ENCODE measurements at regions not wholly inside any gene's neighbourhood (a gene's known extent, or its start where the extent isn't known, plus 50 kb on each side); places are given as distances from the start of the nearest gene placed in this dataset.

DNA sequence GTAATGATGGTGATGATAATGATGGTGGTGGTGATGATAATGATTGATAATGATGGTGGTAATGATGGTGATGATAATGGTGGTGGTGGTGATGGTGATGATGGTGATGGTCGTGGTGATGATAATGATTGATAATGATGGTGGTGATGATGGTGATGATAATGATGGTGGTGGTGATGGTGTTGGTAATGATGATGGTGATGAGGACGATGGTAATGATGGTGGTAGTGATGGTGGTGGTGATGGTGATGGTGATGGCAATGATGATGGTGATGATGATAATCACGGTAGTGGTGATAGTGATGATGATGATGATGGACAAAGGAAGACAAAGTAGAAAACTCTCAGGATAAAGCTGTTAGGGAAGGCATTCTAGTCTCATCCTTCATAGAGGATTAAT lies 310.5 kb downstream of the MSX2 start:
- DNase-seq, result no peak

GRCh38 chr5:175032741-175033151 lies 308.4 kb downstream of the MSX2 start:
- no peak for DNase-seq

GRCh38 chr5:175032013-175032412 lies 307.6 kb downstream of the MSX2 start:
- no peak for DNase-seq

GRCh38 chr5:175027390-175027789 lies 303.0 kb downstream of the MSX2 start:
- DNase-seq, result no peak

DNA sequence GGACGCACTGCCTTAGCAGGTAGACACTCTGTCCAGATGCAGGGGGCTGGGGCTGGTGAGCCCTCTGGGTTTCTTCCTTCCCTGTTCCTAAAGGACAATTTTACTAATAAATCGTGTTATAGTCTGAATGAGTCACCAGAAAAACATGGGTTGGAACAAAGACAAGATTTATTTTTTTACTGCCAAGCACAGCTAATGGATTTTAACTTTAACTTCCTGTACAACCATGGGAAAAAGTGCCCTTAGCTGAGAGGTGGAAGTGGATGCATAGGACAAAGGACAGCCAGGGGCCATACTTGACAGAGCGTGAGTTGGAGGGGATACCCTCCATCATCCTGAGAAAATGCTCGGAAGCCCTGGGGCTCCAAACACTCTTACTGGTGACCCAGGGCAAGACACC lies 300.7 kb downstream of the MSX2 start:
- no peak for DNase-seq

- DNase-seq, result no peak
Measured at GRCh38 chr5:175021841-175022625, 297.7 kb downstream of the MSX2 start.

GRCh38 chr5:175021321-175021720 lies 296.9 kb downstream of the MSX2 start:
- no peak for DNase-seq

DNA sequence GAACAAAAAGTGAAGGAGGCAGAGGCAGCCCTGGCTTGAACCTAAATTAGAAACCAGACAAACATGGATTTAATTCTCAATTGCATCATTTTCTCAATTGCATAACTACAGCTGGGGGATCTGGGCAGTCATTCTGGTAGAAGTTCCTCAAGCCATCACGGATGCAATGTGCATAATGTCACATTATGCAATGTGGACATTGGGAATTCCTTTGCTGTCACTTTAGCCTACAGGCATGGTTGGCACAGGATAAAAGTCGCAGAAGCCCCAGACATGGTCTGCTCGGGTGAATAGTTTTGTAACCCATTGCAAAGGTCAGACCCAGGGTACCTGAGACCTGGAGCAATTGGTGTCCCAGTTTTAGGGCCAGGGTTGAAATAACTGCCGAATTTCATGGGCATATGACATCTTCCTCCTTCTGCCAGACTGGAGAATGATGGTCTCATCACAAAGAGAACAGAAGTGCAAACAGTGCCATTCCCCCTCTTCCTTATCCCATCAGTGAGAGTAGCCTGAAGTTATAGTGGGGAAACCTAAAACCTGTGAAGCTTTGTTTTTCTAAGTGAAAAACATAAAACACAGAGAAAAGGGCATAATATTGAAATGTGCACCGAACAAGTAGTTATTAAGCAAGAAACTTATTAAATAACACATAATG lies 290.8 kb downstream of the MSX2 start:
- DNase-seq, result no peak

DNA sequence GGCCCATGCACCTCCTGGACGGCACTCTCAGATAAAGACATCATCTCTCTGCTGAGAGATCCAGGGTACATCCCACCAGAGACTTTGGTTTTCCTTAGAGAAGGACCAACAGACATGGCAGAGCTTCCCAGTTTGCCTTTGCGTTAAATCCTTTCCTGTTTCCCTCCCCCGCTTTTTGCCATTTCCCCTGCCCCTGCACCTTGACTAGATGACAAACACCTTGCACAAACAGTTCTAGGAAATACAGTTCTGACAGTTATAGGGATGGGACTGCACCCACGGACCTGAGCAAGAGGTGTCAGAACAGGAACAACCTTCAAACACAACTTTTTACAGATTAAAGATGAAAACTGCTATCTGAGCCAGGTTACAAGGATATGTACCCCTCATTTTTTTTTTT lies 288.9 kb downstream of the MSX2 start:
- no peak for DNase-seq

DNA sequence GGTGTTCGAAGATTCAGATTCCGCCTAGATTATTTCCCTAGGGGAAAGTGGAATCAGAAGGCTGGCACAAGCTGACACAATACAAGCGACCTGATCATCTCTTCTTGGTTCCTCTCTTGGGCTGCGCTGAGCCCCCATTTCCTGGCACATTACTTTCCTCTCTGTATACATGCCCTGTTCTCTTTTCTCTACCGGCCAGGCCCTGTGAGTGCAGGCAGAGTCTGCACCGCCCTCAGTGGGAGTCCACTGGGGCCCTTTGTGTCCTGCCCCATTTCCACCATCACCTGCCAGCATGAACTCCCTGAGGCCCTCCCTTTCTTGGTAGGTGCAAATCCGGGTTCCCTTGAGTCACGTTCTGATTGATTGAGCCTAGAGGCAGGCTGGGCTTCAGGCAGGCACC lies 287.9 kb downstream of the MSX2 start:
- no peak for DNase-seq

- no peak for DNase-seq
Measured at GRCh38 chr5:175003531-175003930, 279.1 kb downstream of the MSX2 start.

DNA sequence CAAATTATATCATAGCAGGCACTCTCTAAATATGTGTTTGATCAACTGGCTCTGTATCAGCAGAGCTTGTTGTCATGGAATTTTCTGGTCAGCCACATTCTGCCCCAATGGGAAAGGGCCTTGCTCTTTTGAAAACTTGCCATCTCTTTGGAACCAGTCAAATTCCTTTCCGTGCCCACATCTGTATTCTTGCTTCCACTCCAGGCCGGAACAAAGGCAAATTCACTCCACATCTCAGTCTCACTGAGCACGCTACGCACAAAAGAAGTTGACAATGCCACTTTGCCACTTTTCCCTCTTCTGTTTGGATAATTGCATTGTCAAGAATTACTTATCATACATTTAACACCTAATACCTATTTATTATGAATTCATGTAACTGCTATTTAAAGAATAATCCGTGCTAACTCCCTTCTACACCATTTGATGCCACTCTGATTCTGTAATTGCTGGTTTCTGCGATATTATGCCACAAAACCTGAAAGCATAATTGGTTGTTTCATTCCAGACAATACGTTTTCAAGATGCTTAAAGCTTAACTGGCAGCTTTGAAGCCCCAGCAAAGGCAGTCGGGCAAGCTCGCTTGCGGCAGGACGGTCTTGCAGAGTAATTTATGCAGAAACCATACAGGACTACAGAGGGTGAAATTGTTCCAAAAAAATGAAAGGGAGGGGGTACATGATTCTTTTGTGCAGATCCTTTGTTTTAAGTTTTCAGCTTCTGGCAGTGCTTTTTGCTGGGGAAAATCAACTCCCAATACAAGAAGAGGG lies 277.7 kb downstream of the MSX2 start:
- DNase-seq, result no peak

GRCh38 chr5:175001311-175001710 lies 276.9 kb downstream of the MSX2 start:
- no peak for DNase-seq

GRCh38 chr5:174999581-174999980 lies 275.2 kb downstream of the MSX2 start:
- DNase-seq, result no peak

DNA sequence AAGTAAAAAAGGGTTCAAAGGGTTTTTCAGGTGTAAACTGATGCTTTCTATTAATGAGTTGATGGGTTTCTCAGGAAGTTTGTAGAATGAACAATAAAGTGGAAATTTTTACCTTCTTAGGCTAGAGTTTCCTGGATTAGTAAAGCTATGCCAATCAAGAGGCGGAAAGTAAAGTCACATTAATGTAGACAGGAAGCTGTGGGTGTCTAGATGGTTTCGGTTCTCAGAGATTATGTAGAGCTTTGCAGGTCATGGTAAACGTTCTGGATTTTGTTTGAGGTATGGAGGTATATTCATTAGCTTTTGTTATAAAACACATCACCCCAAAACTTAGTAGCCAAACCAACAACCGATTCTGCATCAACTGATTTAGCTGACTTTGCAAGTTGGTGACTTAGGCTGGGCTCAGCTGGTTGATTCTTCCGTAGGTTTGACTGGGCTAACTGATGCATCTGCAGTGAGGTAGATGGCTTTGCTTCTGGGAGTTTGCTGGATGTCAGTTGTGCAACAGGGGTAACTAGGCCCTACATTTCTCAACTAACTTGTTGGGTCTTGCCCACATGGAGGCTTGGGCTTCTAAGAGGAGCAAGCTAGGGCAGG lies 273.8 kb downstream of the MSX2 start:
- DNase-seq, result no peak

GRCh38 chr5:174997688-174998087 lies 273.3 kb downstream of the MSX2 start:
- DNase-seq, result no peak

DNA sequence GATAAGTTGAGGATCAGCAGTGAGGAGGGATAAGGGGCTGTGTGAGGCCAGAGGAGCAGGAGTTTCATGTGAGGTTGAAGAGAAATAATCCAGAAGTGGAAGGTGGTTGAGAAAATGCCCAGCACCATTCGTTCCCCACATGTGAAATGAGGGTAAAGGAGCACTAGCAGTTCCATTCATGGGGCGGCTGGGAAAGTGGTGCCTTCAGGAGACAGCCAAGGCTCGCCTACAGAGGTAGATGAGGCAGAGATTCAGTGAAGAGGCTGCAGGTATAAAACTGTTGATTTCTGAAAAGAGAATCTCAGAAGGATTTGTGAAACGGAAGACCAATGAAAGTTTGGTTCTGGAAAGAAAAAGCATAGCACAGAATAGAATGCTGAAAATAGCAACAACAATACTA lies 272.6 kb downstream of the MSX2 start:
- no peak for DNase-seq

GRCh38 chr5:174995827-174996226 lies 271.4 kb downstream of the MSX2 start:
- no peak for DNase-seq

- no peak for DNase-seq
Measured at GRCh38 chr5:174991847-174992246, 267.5 kb downstream of the MSX2 start.

- DNase-seq, result no peak
Measured at GRCh38 chr5:174990909-174991308, 266.5 kb downstream of the MSX2 start.

DNA sequence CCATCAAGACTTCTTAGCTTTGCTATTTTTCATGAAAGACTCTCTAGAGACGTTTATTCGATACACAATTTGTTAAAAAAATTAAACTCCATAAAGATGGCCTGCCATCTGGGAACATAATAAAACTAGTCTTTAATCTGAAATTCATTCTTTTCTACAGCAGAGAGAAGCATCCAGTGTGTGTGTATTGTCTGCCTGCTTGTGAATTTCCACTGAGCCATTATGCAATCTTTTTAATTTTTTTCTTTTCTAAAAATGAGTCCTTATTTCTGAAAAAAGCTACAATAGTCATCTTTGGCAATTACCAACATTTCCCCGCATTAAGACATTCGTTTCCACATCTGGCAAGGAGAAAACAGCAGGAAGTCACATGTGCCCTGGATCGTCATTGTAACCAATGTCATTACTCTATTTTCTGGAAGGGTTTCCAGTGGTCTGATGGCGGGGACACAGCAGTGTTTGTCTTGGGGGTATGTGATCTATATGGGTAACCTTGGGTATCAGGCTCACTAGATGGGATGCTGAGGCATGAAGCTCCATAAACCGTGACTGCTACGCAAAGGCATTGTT lies 263.1 kb downstream of the MSX2 start:
- no peak for DNase-seq

DNA sequence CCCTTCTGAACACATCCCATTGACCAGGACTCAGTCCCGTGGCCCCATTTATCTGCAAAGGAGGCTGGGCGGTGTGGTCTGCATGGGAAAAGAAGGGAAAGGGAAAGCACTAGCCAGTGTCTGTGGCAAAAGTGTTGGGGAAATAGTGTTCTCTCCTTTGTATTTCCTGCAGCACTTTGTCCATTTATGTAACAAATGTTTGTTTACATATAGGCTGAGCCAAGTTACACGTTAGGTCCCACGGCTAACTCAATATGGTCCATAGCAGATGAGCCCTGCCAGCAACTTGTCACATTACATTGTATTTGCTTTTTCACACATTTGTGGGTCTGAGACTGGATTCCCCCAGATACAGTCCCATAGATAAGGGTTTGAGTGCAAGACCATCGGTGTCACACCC lies 260.5 kb downstream of the MSX2 start:
- DNase-seq, result no peak

GRCh38 chr5:174982485-174982884 lies 258.1 kb downstream of the MSX2 start:
- no peak for DNase-seq

All from occipital lobe (tissue), 1 donor.